Gastrocnemius medialis (tissue), 4 donors: ENCODE measurements at regions not wholly inside any gene's neighbourhood (a gene's known extent, or its start where the extent isn't known, plus 50 kb on each side); places are given as distances from the start of the nearest gene placed in this dataset.

Experiments
- CTCF ChIP-seq, 5 experiments: fragments of 450-650 bp in 3 of 5; fragments of 200-600 bp in 2 of 5; sonication (generic) in 2 of 5; IDR thresholded peaks in 4 of 5; conservative IDR thresholded peaks in 1 of 5; 1 replicate in 4 of 5; 2 replicates in 1 of 5; pipeline ENCODE4 v1.5.1; 2016 to 2019; ENCODE audit warnings: antibody characterized with exemption in 5 of 5, mild to moderate bottlenecking in 3 of 5, moderate library complexity in 3 of 5
- POLR2A ChIP-seq, 2 donors: fragments of 450-650 bp; IDR thresholded peaks; one replicate each; pipeline ENCODE4 v1.6.1; 2017; ENCODE audit warnings: antibody characterized with exemption in 2 of 2, mild to moderate bottlenecking in 2 of 2, moderate library complexity in 2 of 2

GRCh38 chr2:160967523-160967922, 192.7 kb upstream of the TANK start:
- no peak for TF ChIP-seq CTCF (IDR thresholded peaks at IDR 0.05 in 4 of 5, conservative IDR thresholded peaks at IDR 0.05 in 1 of 5)
- no peak for TF ChIP-seq POLR2A (IDR thresholded peaks at IDR 0.05)
